ENCODE measurements at regions not wholly inside any gene's neighbourhood (a gene's known extent, or its start where the extent isn't known, plus 50 kb on each side); places are given as distances from the start of the nearest gene placed in this dataset.

DNA sequence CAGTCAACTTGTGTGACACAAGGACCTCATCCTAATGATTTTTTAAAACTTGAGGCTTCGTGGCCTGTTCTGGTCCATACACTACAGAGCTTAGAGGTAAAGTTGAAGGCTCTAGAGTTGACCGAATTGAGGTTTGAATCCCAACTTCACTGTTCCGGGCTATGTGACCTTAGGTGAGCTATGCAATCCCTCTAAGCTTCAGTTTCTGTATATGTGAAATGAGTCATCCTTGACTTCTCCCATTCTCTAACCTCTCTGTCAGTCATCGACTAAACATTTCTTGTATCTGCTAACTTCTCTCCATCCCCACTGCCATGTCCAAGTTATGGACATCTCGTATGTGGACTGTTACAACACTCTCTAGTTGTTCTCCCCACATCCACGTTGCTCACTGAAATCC lies 178.2 kb upstream of the TMEM45B start:
- TF ChIP-seq POLR2A (IDR thresholded peaks at IDR 0.05), result no peak
- no peak for TF ChIP-seq EP300 (IDR thresholded peaks at IDR 0.05)
- TF ChIP-seq CTCF (IDR thresholded peaks at IDR 0.05), result no peak

All from sigmoid colon (tissue), 4 donors.